ENCODE measurements at regions not wholly inside any gene's neighbourhood (a gene's known extent, or its start where the extent isn't known, plus 50 kb on each side); places are given as distances from the start of the nearest gene placed in this dataset.

- Histone ChIP-seq H3K27ac (no peak overlapping the region), H3K4me1 (ENCODE audit: low read depth) (no peaks in the 10 kb centered on the region), H3K36me3 (no peaks in the 10 kb centered on the region), H3K4me3 (no peak overlapping the region), H3K27me3 (no peaks in the 10 kb centered on the region), H3K9me3 (ENCODE audit: low read depth) (no peaks in the 10 kb centered on the region)
- no peak for TF ChIP-seq CTCF (IDR thresholded peaks at IDR 0.05; ENCODE audit: low read depth, low read length)
- no peak for DNase-seq (ENCODE audit: low read depth in 1 of 2, low spot score in 1 of 2)
Observed at GRCh38 chr14:106493962-106494823, 967.8 kb downstream of the TMEM121 start.

- H3K4me3 ChIP-seq = no peak overlapping the region
- H3K27me3 ChIP-seq = no peaks in the 10 kb centered on the region
- DNase-seq (ENCODE audit: low read depth in 1 of 2, low spot score in 1 of 2) = no peak
- no peaks in the 10 kb centered on the region for H3K4me1 ChIP-seq (ENCODE audit: low read depth)
- TF ChIP-seq CTCF (IDR thresholded peaks at IDR 0.05; ENCODE audit: low read depth, low read length) = no peak
- no peaks in the 10 kb centered on the region for H3K36me3 ChIP-seq
- no peak overlapping the region for H3K27ac ChIP-seq
- H3K9me3 ChIP-seq (ENCODE audit: low read depth) = no peaks in the 10 kb centered on the region
Observed at GRCh38 chr14:106500571-106500970, 974.2 kb downstream of the TMEM121 start.

DNA sequence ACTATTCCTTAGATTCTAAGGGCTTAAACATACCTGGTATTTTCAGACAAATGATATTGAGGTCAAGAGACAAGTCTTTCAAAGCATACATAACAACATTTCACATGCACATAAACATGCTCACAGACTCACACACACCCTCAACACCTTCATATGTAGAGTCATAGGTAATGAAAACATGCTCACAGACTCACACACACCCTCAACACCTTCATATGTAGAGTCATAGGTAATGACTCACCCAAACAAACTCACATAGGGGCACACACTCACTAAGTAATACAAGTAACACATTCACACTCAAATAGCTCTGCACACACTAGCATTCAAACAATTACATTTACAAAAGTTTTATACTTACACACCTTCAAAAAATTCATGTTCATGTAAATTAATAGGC is 975.5 kb downstream of the TMEM121 start:
- Histone ChIP-seq H3K4me1 (ENCODE audit: low read depth) (no peaks in the 10 kb centered on the region), H3K9me3 (ENCODE audit: low read depth) (no peaks in the 10 kb centered on the region), H3K27ac (no peak overlapping the region), H3K27me3 (no peaks in the 10 kb centered on the region), H3K36me3 (no peaks in the 10 kb centered on the region), H3K4me3 (no peak overlapping the region)
- no peak for TF ChIP-seq CTCF (IDR thresholded peaks at IDR 0.05; ENCODE audit: low read depth, low read length)
- no peak for DNase-seq (ENCODE audit: low read depth in 1 of 2, low spot score in 1 of 2)

DNA sequence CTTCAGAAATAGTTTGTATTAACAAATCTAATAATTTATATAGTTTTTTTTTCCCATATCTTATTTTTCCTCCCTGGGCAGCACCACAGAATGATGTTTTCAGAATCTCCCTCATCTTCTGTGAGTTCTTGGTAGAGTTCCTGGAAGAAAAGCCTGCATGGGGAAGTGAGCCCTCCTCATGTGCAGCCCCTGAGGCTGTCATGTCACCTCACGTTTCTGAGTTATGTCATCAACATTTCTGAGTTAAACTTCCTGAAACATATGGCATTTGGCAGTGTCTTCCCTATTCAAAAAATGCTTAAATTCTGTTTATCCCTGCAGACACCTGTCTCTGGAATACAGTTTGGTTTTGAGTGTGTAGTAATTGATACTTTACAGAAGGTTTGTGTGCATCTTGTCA is 979.0 kb downstream of the TMEM121 start:
- H3K27ac ChIP-seq = no peak overlapping the region
- no peak overlapping the region for H3K4me3 ChIP-seq
- H3K27me3 ChIP-seq = no peaks in the 10 kb centered on the region
- H3K36me3 ChIP-seq = no peaks in the 10 kb centered on the region
- no peaks in the 10 kb centered on the region for H3K4me1 ChIP-seq (ENCODE audit: low read depth)
- TF ChIP-seq CTCF (IDR thresholded peaks at IDR 0.05; ENCODE audit: low read depth, low read length) = no peak
- no peak for DNase-seq (ENCODE audit: low read depth in 1 of 2, low spot score in 1 of 2)
- H3K9me3 ChIP-seq (ENCODE audit: low read depth) = no peaks in the 10 kb centered on the region

DNA sequence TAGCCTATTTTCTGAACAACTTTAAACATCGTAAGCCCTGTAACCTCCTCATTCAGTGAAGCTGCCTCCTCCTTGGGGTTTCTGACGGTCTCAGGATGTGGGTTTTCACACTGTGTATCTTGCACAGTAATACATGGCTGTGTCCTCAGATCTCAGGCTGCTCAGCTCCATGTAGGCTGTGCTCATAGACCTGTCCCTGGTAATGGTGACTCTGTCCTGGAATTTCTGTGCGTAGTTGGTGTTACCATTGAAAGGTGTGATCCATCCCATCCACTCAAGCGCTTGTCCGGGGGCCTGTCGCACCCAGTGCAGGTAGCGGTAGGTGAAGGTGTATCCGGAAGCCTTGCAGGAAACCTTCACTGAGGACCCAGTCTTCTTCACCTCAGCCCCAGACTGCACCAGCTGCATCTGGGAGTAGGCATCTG is 980.5 kb downstream of the TMEM121 start:
- Histone ChIP-seq H3K4me3 (no peak overlapping the region), H3K27me3 (no peaks in the 10 kb centered on the region), H3K4me1 (ENCODE audit: low read depth) (no peaks in the 10 kb centered on the region), H3K9me3 (ENCODE audit: low read depth) (no peaks in the 10 kb centered on the region), H3K27ac (no peak overlapping the region), H3K36me3 (no peaks in the 10 kb centered on the region)
- DNase-seq (ENCODE audit: low read depth in 1 of 2, low spot score in 1 of 2) = no peak
- TF ChIP-seq CTCF (IDR thresholded peaks at IDR 0.05; ENCODE audit: low read depth, low read length) = no peak
